ENCODE measurements at regions not wholly inside any gene's neighbourhood (a gene's known extent, or its start where the extent isn't known, plus 50 kb on each side); places are given as distances from the start of the nearest gene placed in this dataset.

GRCh38 chr18:46352520-46353250, 248.5 kb downstream of the HAUS1 start (continued):
- TF ChIP-seq REST (IDR thresholded peaks at IDR 0.05) (no peak), RXRA (IDR thresholded peaks at IDR 0.05) (no peak), YY1 (IDR thresholded peaks at IDR 0.05) (no peak), FOXA1 (IDR thresholded peaks at IDR 0.05) (no peak)

- DNase-seq (ENCODE audit: low spot score), result no peak
Measured at GRCh38 chr18:46353460-46353859, 249.3 kb downstream of the HAUS1 start.

GRCh38 chr18:46356278-46357033, 252.3 kb downstream of the HAUS1 start:
- no peak for TF ChIP-seq HNF4A (conservative IDR thresholded peaks at IDR 0.05)
- TF ChIP-seq HNF4G (IDR thresholded peaks at IDR 0.05), result no peak
- no peak for TF ChIP-seq ATF3 (IDR thresholded peaks at IDR 0.05)
- no peak for TF ChIP-seq TAF1 (conservative IDR thresholded peaks at IDR 0.05)
- no peak for TF ChIP-seq FOXA1 (IDR thresholded peaks at IDR 0.05)
- TF ChIP-seq GABPA (IDR thresholded peaks at IDR 0.05 in 1 of 2, conservative IDR thresholded peaks at IDR 0.05 in 1 of 2), result no peak
- no peak for TF ChIP-seq SP1 (IDR thresholded peaks at IDR 0.05)
- no peak for TF ChIP-seq CTCF (IDR thresholded peaks at IDR 0.05; ENCODE audit: low read depth, low read length, missing input control)
- TF ChIP-seq EGR1 (IDR thresholded peaks at IDR 0.05; ENCODE audit: low read depth in 2 of 2), result no peak
- no peak for TF ChIP-seq REST (IDR thresholded peaks at IDR 0.05)
- Histone ChIP-seq H3K27me3 (ENCODE audit: control insufficient read depth in 4 of 4, insufficient read depth in 4 of 4, low read length in 3 of 4) (no peaks in the 10 kb centered on the region), H3K36me3 (ENCODE audit: control insufficient read depth in 4 of 4, insufficient read depth in 3 of 4, low read depth in 1 of 4, low read length in 3 of 4) (no peaks in the 10 kb centered on the region), H3K9me3 (ENCODE audit: control insufficient read depth in 4 of 4, low read length in 3 of 4) (peaks cover 0 to 5% (median 2%) of the 10 kb centered on the region in 4 donors), H3K4me3 (ENCODE audit: low read depth in 1 of 3, low read length in 3 of 3) (no peak overlapping the region), H3K27ac (ENCODE audit: low read depth in 1 of 2, low read length in 2 of 2) (no peak overlapping the region), H3K9ac (ENCODE audit: low read depth in 1 of 2, low read length in 2 of 2) (no peak overlapping the region), H3K4me1 (ENCODE audit: control insufficient read depth in 4 of 4, insufficient read depth in 4 of 4, low read length in 3 of 4) (no peaks in the 10 kb centered on the region)
- DNase-seq (ENCODE audit: low spot score), result no peak
- WGBS, result 84% methylated on average over 9 of the region's 9 CpGs

More at GRCh38 chr18:46353460-46353859, 249.3 kb downstream of the HAUS1 start:
- TF ChIP-seq RXRA (IDR thresholded peaks at IDR 0.05), result no peak
- Histone ChIP-seq H3K4me1 (ENCODE audit: control insufficient read depth in 4 of 4, insufficient read depth in 4 of 4, low read length in 3 of 4) (no peaks in the 10 kb centered on the region), H3K9ac (ENCODE audit: low read depth in 1 of 2, low read length in 2 of 2) (no peak overlapping the region), H3K9me3 (ENCODE audit: control insufficient read depth in 4 of 4, low read length in 3 of 4) (no peaks in the 10 kb centered on the region), H3K27me3 (ENCODE audit: control insufficient read depth in 4 of 4, insufficient read depth in 4 of 4, low read length in 3 of 4) (no peaks in the 10 kb centered on the region), H3K36me3 (ENCODE audit: control insufficient read depth in 4 of 4, insufficient read depth in 3 of 4, low read depth in 1 of 4, low read length in 3 of 4) (no peaks in the 10 kb centered on the region), H3K4me3 (ENCODE audit: low read depth in 1 of 3, low read length in 3 of 3) (no peak overlapping the region), H3K27ac (ENCODE audit: low read depth in 1 of 2, low read length in 2 of 2) (no peak overlapping the region)
- 92% methylated on average over 9 of the region's 9 CpGs for WGBS

Measured in liver (tissue), 8 donors.